ENCODE measurements at regions not wholly inside any gene's neighbourhood (a gene's known extent, or its start where the extent isn't known, plus 50 kb on each side); places are given as distances from the start of the nearest gene placed in this dataset.

- TF ChIP-seq CTCF (IDR thresholded peaks at IDR 0.05) (no peak), POLR2AphosphoS5 (IDR thresholded peaks at IDR 0.05; ENCODE audit: low read depth, low read length) (no peak), REST (IDR thresholded peaks at IDR 0.05; ENCODE audit: insufficient read depth in 1 of 2, low read depth in 2 of 2, low read length in 1 of 2) (no peak), SIN3A (IDR thresholded peaks at IDR 0.05; ENCODE audit: borderline replicate concordance, insufficient read depth, low read depth, low read length) (no peak), TCF7L2 (IDR thresholded peaks at IDR 0.05; ENCODE audit: low read depth, low read length) (no peak)
Observed at GRCh38 chr11:112797092-112797491, 164.1 kb upstream of the NCAM1 start.
